Left lung (tissue), 4 donors: ENCODE measurements at regions not wholly inside any gene's neighbourhood (a gene's known extent, or its start where the extent isn't known, plus 50 kb on each side); places are given as distances from the start of the nearest gene placed in this dataset.

ENCODE experiments used
- ATAC-seq: fragments of 200-7000 bp; cut with Tn5 transposase; one replicate; pipeline ENCODE4 v1.9.1; 2020; ENCODE audit warnings: moderate library complexity
- DNase-seq, 4 donors: peaks; one replicate each; pipeline ENCODE4 v3.0.0-alpha.2; 2013 to 2020
- H3K27ac ChIP-seq, 2 donors: fragments of 200-600 bp; sonication (generic) in 1 of 2; one replicate each; pipeline versions ENCODE4 v1.5.0 to v1.8.0; 2020 to 2021
- H3K27me3 ChIP-seq, 2 donors: fragments of 200-600 bp; sonication (generic) in 1 of 2; one replicate each; pipeline versions ENCODE4 v1.5.0 to v1.8.0; 2020 to 2021
- H3K36me3 ChIP-seq, 2 donors: fragments of 200-600 bp; sonication (generic) in 1 of 2; one replicate each; pipeline versions ENCODE4 v1.5.0 to v1.8.0; 2020 to 2021
- H3K4me1 ChIP-seq, 2 donors: fragments of 200-600 bp; one replicate each; pipeline ENCODE4 v1.8.0; 2021
- H3K4me3 ChIP-seq, 2 donors: fragments of 200-600 bp; sonication (generic) in 1 of 2; one replicate each; pipeline versions ENCODE4 v1.5.0 to v1.8.0; 2020 to 2021; ENCODE audit warnings: mild to moderate bottlenecking in 1 of 2
- H3K9me3 ChIP-seq, 2 donors: fragments of 200-600 bp; sonication (generic) in 1 of 2; one replicate each; pipeline versions ENCODE4 v1.5.0 to v1.8.0; 2020 to 2021
- CTCF ChIP-seq, 2 donors: fragments of 200-600 bp; sonication (generic) in 1 of 2; IDR thresholded peaks; one replicate each; pipeline versions ENCODE4 v1.5.0 to v1.8.0; 2021; ENCODE audit warnings: antibody characterized with exemption in 2 of 2
- intact Hi-C, 2 donors: fragments of 100-400 bp; cut with DNase I; formaldehyde crosslinking; loops; one replicate each; pipeline versions ENCODE4 v1.11.2 to v1.14.2; 2022
- donor health status: DM: no; HTN: yes; CAD: no.
- donor health status: DM: no; HTN: no; CAD: no.

DNA sequence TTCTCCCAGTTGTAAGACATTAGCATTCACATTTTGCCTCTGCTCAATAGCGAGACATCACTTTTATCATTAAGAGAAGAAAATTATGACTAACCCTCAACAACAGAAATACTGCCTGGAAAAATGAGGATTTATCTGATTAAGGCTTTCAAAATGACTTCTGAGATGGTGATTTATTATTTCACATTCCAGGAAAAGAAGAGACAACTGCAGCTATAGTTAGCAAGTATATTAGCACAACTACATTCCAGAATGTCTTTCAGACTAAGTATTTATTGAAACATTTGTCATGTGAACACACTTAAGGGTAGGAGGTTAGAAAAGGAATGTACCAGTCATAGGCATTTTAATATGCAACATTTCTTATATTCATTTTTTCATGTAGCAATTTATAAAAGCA lies 162.0 kb downstream of the IQUB start:
- Histone ChIP-seq H3K36me3 (no peaks in the 10 kb centered on the region), H3K9me3 (no peaks in the 10 kb centered on the region), H3K4me3 (no peak overlapping the region), H3K27ac (no peak overlapping the region), H3K27me3 (no peaks in the 10 kb centered on the region), H3K4me1 (no peaks in the 10 kb centered on the region)
- TF ChIP-seq CTCF (IDR thresholded peaks at IDR 0.05), result no peak
- DNase-seq, result no peak
- ATAC-seq, result peak; percentile 57
- intact Hi-C loops, result no loop called here

GRCh38 chr7:123367484-123368122 lies 166.8 kb downstream of the IQUB start:
- peak in 2 of 4 donors; percentile 15 to 38 for DNase-seq

DNA sequence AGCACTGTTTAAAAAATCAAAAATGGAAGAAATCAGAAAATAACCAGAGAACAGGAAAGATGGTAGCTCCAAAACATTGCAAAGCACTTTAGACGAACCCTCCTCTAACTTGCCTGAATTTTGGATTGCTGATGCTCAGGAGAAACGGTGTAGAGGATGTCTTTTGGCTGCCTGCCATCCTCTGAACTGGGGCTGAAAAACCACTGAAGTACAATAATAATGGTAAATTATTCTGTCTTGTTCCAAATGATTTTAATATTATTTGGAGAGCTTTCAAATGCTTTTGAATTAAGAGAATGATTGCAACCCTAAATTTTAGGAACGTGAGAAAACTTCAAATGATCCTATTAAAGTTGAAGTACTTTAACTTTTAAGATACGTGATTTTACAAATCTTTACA lies 167.3 kb upstream of the SLC13A1 start:
- ATAC-seq, result no peak

More at GRCh38 chr7:123367484-123368122, 166.8 kb downstream of the IQUB start:
- Histone ChIP-seq H3K9me3 (no peaks in the 10 kb centered on the region), H3K27ac (no peak overlapping the region), H3K36me3 (no peaks in the 10 kb centered on the region), H3K4me1 (no peaks in the 10 kb centered on the region), H3K27me3 (no peaks in the 10 kb centered on the region), H3K4me3 (no peak overlapping the region)
- peak; percentile 83 for ATAC-seq
- intact Hi-C loops, result no loop called here
- TF ChIP-seq CTCF (IDR thresholded peaks at IDR 0.05), result peak; percentile 38 to 75

GRCh38 chr7:123366626-123367025 lies 166.9 kb upstream of the SLC13A1 start:
- ATAC-seq (no peak), DNase-seq (no peak)

More for the DNA sequence above, 167.3 kb upstream of the SLC13A1 start:
- intact Hi-C loops, result no loop called here
- no peak overlapping the region for H3K27ac ChIP-seq
- no peaks in the 10 kb centered on the region for H3K9me3 ChIP-seq
- H3K36me3 ChIP-seq, result no peaks in the 10 kb centered on the region
- H3K4me1 ChIP-seq, result no peaks in the 10 kb centered on the region
- no peak for DNase-seq
- TF ChIP-seq CTCF (IDR thresholded peaks at IDR 0.05), result no peak
- H3K27me3 ChIP-seq, result no peaks in the 10 kb centered on the region
- H3K4me3 ChIP-seq, result no peak overlapping the region

GRCh38 chr7:123360631-123361030 lies 160.9 kb upstream of the SLC13A1 start:
- no peaks in the 10 kb centered on the region for H3K36me3 ChIP-seq
- no peaks in the 10 kb centered on the region for H3K9me3 ChIP-seq
- intact Hi-C loops, result no loop called here
- H3K27me3 ChIP-seq, result no peaks in the 10 kb centered on the region
- H3K27ac ChIP-seq, result no peak overlapping the region
- H3K4me3 ChIP-seq, result no peak overlapping the region
- H3K4me1 ChIP-seq, result no peaks in the 10 kb centered on the region
- ATAC-seq, result no peak
- no peak for DNase-seq
- no peak for TF ChIP-seq CTCF (IDR thresholded peaks at IDR 0.05)

More at GRCh38 chr7:123366626-123367025, 166.9 kb upstream of the SLC13A1 start:
- no peak overlapping the region for H3K27ac ChIP-seq
- H3K27me3 ChIP-seq, result no peaks in the 10 kb centered on the region
- no peaks in the 10 kb centered on the region for H3K36me3 ChIP-seq
- H3K4me3 ChIP-seq, result no peak overlapping the region
- H3K4me1 ChIP-seq, result no peaks in the 10 kb centered on the region
- no peaks in the 10 kb centered on the region for H3K9me3 ChIP-seq
- intact Hi-C loops, result no loop called here
- no peak for TF ChIP-seq CTCF (IDR thresholded peaks at IDR 0.05)
